ENCODE measurements at regions not wholly inside any gene's neighbourhood (a gene's known extent, or its start where the extent isn't known, plus 50 kb on each side); places are given as distances from the start of the nearest gene placed in this dataset.
"Not testable (repeated sequence)": the region's sequence is repeated elsewhere in the genome, so short reads cannot be mapped to it uniquely, and the experiment has no call there.

- no peak for DNase-seq
Measured at GRCh38 chr22:48495751-48496080, 1332.0 kb downstream of the BRD1 start.

GRCh38 chr22:48494968-48495750 is 1332.5 kb downstream of the BRD1 start:
- DNase-seq, result no peak

- DNase-seq, result no peak
Measured at GRCh38 chr22:48494256-48494967, 1333.3 kb downstream of the BRD1 start.

- no peak for DNase-seq
Measured at GRCh38 chr22:48493733-48494132, 1333.9 kb downstream of the BRD1 start.

- DNase-seq, result peak; percentile 2
Measured at GRCh38 chr22:48492366-48493320, 1335.0 kb downstream of the BRD1 start.

GRCh38 chr22:48491451-48491941 is 1336.2 kb downstream of the BRD1 start:
- no peak for DNase-seq

- no peak for DNase-seq
Measured at GRCh38 chr22:48490500-48491411, 1336.9 kb downstream of the BRD1 start.

- DNase-seq, result no peak
Measured at GRCh38 chr22:48489551-48490499, 1337.8 kb downstream of the BRD1 start.

- no peak for DNase-seq
Measured at GRCh38 chr22:48488611-48489511, 1338.8 kb downstream of the BRD1 start.

- DNase-seq, result no peak
Measured at GRCh38 chr22:48488149-48488551, 1339.5 kb downstream of the BRD1 start.

- DNase-seq, result no peak
Measured at GRCh38 chr22:48486558-48486957, 1341.1 kb downstream of the BRD1 start.

- DNase-seq, result no peak
Measured at GRCh38 chr22:48486134-48486532, 1341.5 kb downstream of the BRD1 start.

- no peak for DNase-seq
Measured at GRCh38 chr22:48485149-48486133, 1342.2 kb downstream of the BRD1 start.

GRCh38 chr22:48483764-48484528 is 1343.7 kb downstream of the BRD1 start:
- DNase-seq, result no peak

GRCh38 chr22:48482771-48483170 is 1344.9 kb downstream of the BRD1 start:
- no peak for DNase-seq

GRCh38 chr22:48482198-48482597 is 1345.5 kb downstream of the BRD1 start:
- not testable (repeated sequence) for DNase-seq

- no peak for DNase-seq
Measured at GRCh38 chr22:48481748-48482147, 1345.9 kb downstream of the BRD1 start.
